ENCODE measurements at regions not wholly inside any gene's neighbourhood (a gene's known extent, or its start where the extent isn't known, plus 50 kb on each side); places are given as distances from the start of the nearest gene placed in this dataset.

DNA sequence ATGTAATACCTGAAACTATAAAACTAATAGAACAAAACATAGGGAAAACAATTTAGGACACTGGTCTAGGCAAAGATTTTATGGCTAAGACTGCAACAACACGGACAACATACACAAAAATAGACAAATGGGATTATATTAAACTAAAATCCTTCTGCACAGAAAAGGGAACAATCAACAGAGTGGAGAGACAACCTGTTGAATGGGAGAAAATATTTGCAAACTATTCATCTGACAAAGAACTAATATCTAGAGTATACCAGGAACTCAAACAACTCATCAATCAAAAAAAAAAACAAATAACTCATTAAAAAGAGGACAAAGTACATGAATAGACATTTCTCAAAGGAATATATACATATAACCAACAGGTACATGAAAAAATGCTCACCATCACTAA, 174.5 kb downstream of the FNDC1 start:
- Histone ChIP-seq H3K4me3 (ENCODE audit: insufficient read length, low read depth) (no peak overlapping the region), H3K9ac (ENCODE audit: insufficient read length, low read depth) (no peak overlapping the region)
- no peak for DNase-seq (ENCODE audit: low read depth, low spot score)

GRCh38 chr6:159342146-159342545, 172.9 kb downstream of the FNDC1 start:
- no peaks in the 10 kb centered on the region for H3K9me3 ChIP-seq (ENCODE audit: insufficient read depth, low read length)
- H3K4me3 ChIP-seq (ENCODE audit: insufficient read length, low read depth): no peak overlapping the region
- H3K4me1 ChIP-seq (ENCODE audit: insufficient read depth, insufficient read length): no peaks in the 10 kb centered on the region
- no peak for TF ChIP-seq ZNF274 (IDR thresholded peaks at IDR 0.05; ENCODE audit: low read depth, low read length)
- TF ChIP-seq YY1 (IDR thresholded peaks at IDR 0.05; ENCODE audit: insufficient read depth, insufficient read length): no peak
- DNase-seq (ENCODE audit: low read depth, low spot score): no peak
- no peaks in the 10 kb centered on the region for H3K36me3 ChIP-seq (ENCODE audit: insufficient read depth, insufficient read length, low read length)
- no peak overlapping the region for H3K9ac ChIP-seq (ENCODE audit: insufficient read length, low read depth)
- H3K27me3 ChIP-seq (ENCODE audit: insufficient read depth, insufficient read length): no peaks in the 10 kb centered on the region

More for the DNA sequence above, 174.5 kb downstream of the FNDC1 start:
- H3K9me3 ChIP-seq (ENCODE audit: insufficient read depth, low read length): no peaks in the 10 kb centered on the region
- no peaks in the 10 kb centered on the region for H3K4me1 ChIP-seq (ENCODE audit: insufficient read depth, insufficient read length)
- no peaks in the 10 kb centered on the region for H3K27me3 ChIP-seq (ENCODE audit: insufficient read depth, insufficient read length)
- H3K36me3 ChIP-seq (ENCODE audit: insufficient read depth, insufficient read length, low read length): no peaks in the 10 kb centered on the region
- TF ChIP-seq YY1 (IDR thresholded peaks at IDR 0.05; ENCODE audit: insufficient read depth, insufficient read length): no peak
- no peak for TF ChIP-seq ZNF274 (IDR thresholded peaks at IDR 0.05; ENCODE audit: low read depth, low read length)
- TF ChIP-seq SUZ12 (IDR thresholded peaks at IDR 0.05; ENCODE audit: extremely low read depth, insufficient read depth, insufficient read length): no peak

GRCh38 chr6:159334068-159334467, 164.9 kb downstream of the FNDC1 start:
- no peak for DNase-seq (ENCODE audit: low read depth, low spot score)

GRCh38 chr6:159331451-159331850, 162.3 kb downstream of the FNDC1 start:
- no peak for DNase-seq (ENCODE audit: low read depth, low spot score)
- Histone ChIP-seq H3K36me3 (ENCODE audit: insufficient read depth, insufficient read length, low read length) (no peaks in the 10 kb centered on the region), H3K9ac (ENCODE audit: insufficient read length, low read depth) (no peak overlapping the region), H3K4me1 (ENCODE audit: insufficient read depth, insufficient read length) (no peaks in the 10 kb centered on the region), H3K27me3 (ENCODE audit: insufficient read depth, insufficient read length) (no peaks in the 10 kb centered on the region), H3K4me3 (ENCODE audit: insufficient read length, low read depth) (no peak overlapping the region), H3K9me3 (ENCODE audit: insufficient read depth, low read length) (peaks cover 12% of the 10 kb centered on the region; the same call in 1 of the 2 replicates)
- TF ChIP-seq YY1 (IDR thresholded peaks at IDR 0.05; ENCODE audit: insufficient read depth, insufficient read length): no peak
- TF ChIP-seq ZNF274 (IDR thresholded peaks at IDR 0.05; ENCODE audit: low read depth, low read length): no peak
- TF ChIP-seq SUZ12 (IDR thresholded peaks at IDR 0.05; ENCODE audit: extremely low read depth, insufficient read depth, insufficient read length): no peak

More at GRCh38 chr6:159334068-159334467, 164.9 kb downstream of the FNDC1 start:
- H3K9ac ChIP-seq (ENCODE audit: insufficient read length, low read depth): no peak overlapping the region
- H3K4me1 ChIP-seq (ENCODE audit: insufficient read depth, insufficient read length): no peaks in the 10 kb centered on the region
- H3K4me3 ChIP-seq (ENCODE audit: insufficient read length, low read depth): no peak overlapping the region
- TF ChIP-seq SUZ12 (IDR thresholded peaks at IDR 0.05; ENCODE audit: extremely low read depth, insufficient read depth, insufficient read length) (no peak), YY1 (IDR thresholded peaks at IDR 0.05; ENCODE audit: insufficient read depth, insufficient read length) (no peak), ZNF274 (IDR thresholded peaks at IDR 0.05; ENCODE audit: low read depth, low read length) (no peak)
- H3K27me3 ChIP-seq (ENCODE audit: insufficient read depth, insufficient read length): no peaks in the 10 kb centered on the region
- no peaks in the 10 kb centered on the region for H3K36me3 ChIP-seq (ENCODE audit: insufficient read depth, insufficient read length, low read length)
- peaks cover 12% of the 10 kb centered on the region; the same call in 1 of the 2 replicates for H3K9me3 ChIP-seq (ENCODE audit: insufficient read depth, low read length)

DNA sequence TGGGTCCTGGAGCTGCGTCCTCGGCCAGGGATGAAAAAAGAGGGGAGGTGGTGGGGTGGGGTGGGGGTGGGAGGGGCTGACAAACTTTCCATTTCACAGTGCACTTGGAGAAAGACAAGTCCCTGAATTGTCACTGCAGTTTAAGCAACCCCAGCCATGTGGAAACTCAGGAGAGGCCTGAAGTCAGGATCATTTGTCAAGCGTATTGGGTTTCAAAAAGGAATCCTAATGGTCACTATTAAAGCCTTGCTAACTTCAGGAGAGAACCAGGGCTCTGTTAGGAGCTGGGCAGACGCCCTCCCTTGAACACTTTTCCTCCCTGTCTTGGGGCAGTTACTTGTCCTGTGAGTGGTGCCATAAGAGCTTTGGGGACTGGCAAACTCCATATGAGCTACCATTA, 159.9 kb downstream of the FNDC1 start:
- DNase-seq (ENCODE audit: low read depth, low spot score): no peak
- H3K27me3 ChIP-seq (ENCODE audit: insufficient read depth, insufficient read length): no peaks in the 10 kb centered on the region
- H3K4me3 ChIP-seq (ENCODE audit: insufficient read length, low read depth): no peak overlapping the region
- TF ChIP-seq YY1 (IDR thresholded peaks at IDR 0.05; ENCODE audit: insufficient read depth, insufficient read length): no peak
- TF ChIP-seq SUZ12 (IDR thresholded peaks at IDR 0.05; ENCODE audit: extremely low read depth, insufficient read depth, insufficient read length): no peak
- no peak for TF ChIP-seq ZNF274 (IDR thresholded peaks at IDR 0.05; ENCODE audit: low read depth, low read length)
- H3K4me1 ChIP-seq (ENCODE audit: insufficient read depth, insufficient read length): no peaks in the 10 kb centered on the region
- H3K9ac ChIP-seq (ENCODE audit: insufficient read length, low read depth): no peak overlapping the region
- no peaks in the 10 kb centered on the region for H3K36me3 ChIP-seq (ENCODE audit: insufficient read depth, insufficient read length, low read length)
- peaks cover 11% of the 10 kb centered on the region; the same call in 1 of the 2 replicates for H3K9me3 ChIP-seq (ENCODE audit: insufficient read depth, low read length)

DNA sequence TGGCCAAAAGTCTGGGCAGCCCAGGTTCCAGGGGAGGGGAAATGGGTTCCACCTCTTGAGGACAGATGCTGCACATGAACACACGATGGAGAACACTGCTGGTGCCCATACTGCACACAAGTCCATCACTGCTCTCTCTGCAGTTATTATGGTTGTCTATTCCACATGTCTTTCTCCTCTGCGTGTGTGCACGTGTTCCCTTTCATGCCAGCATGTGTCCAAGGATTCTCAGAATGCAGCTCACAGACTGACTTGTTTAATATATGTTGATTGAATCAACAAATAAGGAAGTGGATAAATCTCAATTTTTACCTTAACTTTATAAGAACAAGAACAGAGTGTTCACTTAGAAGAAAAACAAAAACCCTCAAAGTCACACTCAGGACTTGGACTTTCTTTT, 158.9 kb downstream of the FNDC1 start:
- Histone ChIP-seq H3K4me3 (ENCODE audit: insufficient read length, low read depth) (no peak overlapping the region), H3K9me3 (ENCODE audit: insufficient read depth, low read length) (peaks cover under 1% of the 10 kb centered on the region; the same call in 1 of the 2 replicates), H3K27me3 (ENCODE audit: insufficient read depth, insufficient read length) (no peaks in the 10 kb centered on the region), H3K4me1 (ENCODE audit: insufficient read depth, insufficient read length) (no peaks in the 10 kb centered on the region), H3K9ac (ENCODE audit: insufficient read length, low read depth) (no peak overlapping the region), H3K36me3 (ENCODE audit: insufficient read depth, insufficient read length, low read length) (no peaks in the 10 kb centered on the region)
- no peak for DNase-seq (ENCODE audit: low read depth, low spot score)
- TF ChIP-seq ZNF274 (IDR thresholded peaks at IDR 0.05; ENCODE audit: low read depth, low read length): no peak
- TF ChIP-seq SUZ12 (IDR thresholded peaks at IDR 0.05; ENCODE audit: extremely low read depth, insufficient read depth, insufficient read length): no peak
- no peak for TF ChIP-seq YY1 (IDR thresholded peaks at IDR 0.05; ENCODE audit: insufficient read depth, insufficient read length)

DNA sequence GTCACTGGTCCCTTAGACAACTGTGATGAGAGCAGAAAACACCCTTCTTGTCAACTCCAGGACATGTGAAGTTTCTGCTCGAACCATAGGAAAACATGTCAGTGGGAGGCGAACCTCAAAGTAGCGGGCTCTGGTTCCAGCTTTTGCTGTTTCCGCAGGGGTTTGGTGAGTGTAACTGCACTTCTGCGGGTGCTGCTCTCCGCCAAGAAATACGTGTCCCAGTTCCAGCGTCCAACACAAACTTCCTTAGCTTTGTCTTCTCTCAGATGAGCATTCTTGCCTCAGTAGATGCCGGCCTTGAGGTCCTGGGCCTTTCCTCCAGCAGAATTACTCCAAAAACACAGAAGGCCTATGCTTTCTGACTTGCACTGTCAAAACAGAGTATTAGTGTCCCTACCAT, 156.3 kb downstream of the FNDC1 start:
- Histone ChIP-seq H3K9me3 (ENCODE audit: insufficient read depth, low read length) (no peaks in the 10 kb centered on the region), H3K9ac (ENCODE audit: insufficient read length, low read depth) (no peak overlapping the region), H3K4me3 (ENCODE audit: insufficient read length, low read depth) (no peak overlapping the region), H3K4me1 (ENCODE audit: insufficient read depth, insufficient read length) (no peaks in the 10 kb centered on the region), H3K36me3 (ENCODE audit: insufficient read depth, insufficient read length, low read length) (no peaks in the 10 kb centered on the region), H3K27me3 (ENCODE audit: insufficient read depth, insufficient read length) (no peaks in the 10 kb centered on the region)
- DNase-seq (ENCODE audit: low read depth, low spot score): no peak
- TF ChIP-seq YY1 (IDR thresholded peaks at IDR 0.05; ENCODE audit: insufficient read depth, insufficient read length): no peak
- TF ChIP-seq ZNF274 (IDR thresholded peaks at IDR 0.05; ENCODE audit: low read depth, low read length): no peak
- no peak for TF ChIP-seq SUZ12 (IDR thresholded peaks at IDR 0.05; ENCODE audit: extremely low read depth, insufficient read depth, insufficient read length)

Measured in NT2/D1 (cell line).